Renal cortex interstitium (tissue), 11 donors: ENCODE measurements at regions not wholly inside any gene's neighbourhood (a gene's known extent, or its start where the extent isn't known, plus 50 kb on each side); places are given as distances from the start of the nearest gene placed in this dataset.
"Not testable (repeated sequence)": the region's sequence is repeated elsewhere in the genome, so short reads cannot be mapped to it uniquely, and the experiment has no call there.

Source experiments
- DNase-seq, 11 donors: peaks; one replicate each; pipeline ENCODE4 v3.0.0-alpha.2; 2013; ENCODE audit warnings: low read depth in 9 of 11, low spot score in 4 of 11; ENCODE audit errors: extremely low read depth in 1 of 11

DNA sequence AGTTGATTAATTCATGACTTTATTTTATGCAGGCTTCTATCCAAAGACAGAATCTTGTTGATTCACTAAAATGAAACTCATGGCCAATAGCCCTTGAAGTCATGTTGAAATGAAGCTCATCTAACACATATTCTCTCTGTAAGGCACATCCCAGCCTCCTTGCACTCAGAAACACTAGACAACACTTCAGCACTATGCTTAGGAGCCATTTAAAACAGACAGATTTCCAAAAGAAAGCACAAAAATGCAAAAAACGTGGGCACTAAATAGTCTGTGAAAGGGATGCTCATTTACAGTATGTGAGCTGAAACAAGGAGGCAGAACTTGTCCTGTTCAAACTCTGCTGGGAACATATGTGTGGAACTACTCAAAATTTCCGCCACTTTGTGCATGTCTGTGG is 124.4 kb downstream of the MYCN start:
- DNase-seq, result no peak

DNA sequence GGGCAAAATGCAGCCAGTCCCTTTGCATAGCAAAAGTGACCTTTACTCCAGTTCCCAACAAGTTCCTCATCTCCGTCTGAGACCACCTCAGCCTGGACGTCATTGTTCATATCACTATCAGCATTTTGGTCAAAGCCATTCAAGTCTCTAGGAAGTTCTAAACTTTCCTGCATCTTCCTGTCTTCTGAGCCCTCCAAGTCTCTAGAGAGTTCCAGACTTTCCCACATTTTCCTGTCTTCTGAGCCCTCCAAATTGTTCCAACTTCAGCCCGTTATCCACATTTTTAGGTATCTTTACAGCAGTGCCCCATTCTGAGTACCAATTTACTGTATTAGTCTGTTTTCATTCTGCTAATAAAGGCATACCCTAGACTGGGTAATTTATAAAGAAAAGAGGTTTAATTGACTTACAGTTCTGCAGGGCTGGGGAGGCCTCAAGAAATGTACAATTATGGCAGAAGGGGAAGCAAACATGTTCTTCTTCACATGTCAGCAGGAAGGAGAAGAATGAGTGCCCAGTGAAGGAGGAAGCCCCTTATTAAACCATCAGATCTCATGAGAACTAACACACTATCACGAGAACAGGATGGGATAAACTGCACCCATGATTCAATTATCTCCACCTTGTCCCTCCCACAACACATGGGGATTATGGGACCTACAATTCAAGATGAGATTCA is 123.7 kb downstream of the MYCN start:
- DNase-seq, result no peak

DNA sequence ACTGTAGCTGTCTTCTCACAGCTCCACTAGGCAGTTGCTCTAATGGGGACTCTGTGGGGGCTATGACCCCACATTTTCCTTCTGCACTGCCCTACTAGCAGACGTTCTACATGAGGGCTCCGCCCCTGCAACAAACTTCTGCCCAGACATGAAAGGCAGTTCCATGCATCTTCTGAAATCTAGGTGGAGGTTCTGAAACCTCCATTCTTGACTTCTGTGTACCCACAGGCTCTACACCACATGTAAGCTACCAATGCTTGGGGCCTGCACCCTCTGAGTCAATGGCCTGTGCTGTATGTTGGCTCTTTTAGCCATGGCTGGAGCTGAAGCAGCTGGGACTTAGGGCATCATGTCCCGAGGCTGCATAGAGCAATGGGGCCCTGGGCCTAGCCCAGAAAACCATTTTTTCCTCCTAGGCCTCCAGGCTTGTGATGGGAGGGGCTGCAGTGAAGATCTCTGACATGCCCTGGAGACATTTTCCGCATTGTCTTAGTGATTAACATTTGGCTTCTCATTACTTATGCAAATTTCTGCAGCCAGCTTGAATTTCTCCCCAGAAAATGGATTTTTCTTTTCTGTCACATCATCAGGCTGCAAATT is 123.0 kb downstream of the MYCN start:
- DNase-seq, result no peak

DNA sequence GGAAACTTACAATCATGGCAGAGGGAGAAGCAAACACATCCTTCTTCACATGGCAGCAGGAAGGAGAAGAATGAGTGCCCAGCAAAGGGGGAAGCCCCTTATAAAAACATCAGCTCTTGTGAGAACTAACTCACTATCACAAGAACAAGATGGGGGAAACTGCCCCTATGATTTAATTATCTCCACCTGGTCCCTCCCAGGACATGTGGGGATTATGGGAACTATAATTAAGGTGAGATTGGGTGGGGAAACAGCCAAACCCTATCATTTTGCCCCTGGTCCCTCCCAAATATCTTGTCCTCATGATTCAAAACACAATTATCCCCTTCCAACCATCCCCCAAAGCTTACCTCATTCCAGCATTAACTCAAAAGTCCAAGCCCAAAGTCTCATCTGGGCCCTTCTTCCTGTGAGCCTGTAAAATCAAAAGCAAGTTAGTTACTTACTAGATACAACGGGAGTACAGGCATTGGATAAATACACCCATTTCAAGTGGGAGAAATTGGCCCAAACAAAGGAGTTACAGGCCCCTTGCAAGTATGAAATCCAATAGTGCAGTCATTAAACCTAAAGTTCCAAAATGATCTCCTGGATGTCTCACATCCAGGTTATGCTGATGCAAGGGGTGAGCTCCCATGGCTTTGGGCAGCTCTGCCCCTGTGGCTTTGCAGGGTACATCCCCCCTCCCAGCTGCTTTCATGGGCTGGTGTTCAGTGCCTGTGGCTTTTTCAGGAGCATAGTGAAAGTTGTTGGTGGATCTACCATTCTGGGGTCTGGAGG is 122.3 kb downstream of the MYCN start:
- no peak for DNase-seq

DNA sequence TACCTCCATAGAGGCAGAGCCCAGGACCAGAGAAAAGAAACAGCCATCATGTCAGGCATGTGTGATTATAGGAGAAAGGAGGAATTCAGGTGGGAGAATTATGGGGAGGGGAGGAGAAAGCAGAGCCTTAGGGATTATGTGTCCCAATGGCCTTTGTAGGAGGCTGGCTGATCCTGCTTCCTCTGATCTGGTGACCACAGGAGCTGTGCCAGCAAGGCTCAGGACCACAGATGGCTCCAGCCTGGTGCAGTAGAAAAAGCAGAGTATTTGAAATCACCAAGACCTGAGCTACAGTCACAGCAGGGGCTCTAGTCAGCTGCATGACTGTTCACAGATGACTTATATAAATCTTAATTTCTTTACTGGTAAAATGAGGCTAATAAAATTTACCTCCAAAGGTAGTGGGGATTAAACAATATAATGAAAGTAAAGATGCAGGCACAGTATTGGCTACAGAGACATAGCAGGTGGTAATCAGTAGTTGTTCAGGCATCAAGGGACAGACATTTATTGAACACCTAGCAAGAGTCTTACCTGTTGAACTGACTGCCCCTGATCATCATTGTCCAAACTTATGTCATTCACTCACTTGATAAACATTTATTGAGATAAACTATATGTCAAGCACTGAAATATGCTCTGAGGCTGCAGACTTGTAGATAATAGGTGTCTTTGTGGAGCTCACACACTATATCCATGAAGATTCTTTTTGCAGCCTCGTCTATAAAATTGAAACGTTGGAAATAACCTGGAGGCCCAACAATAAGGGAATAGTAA is 121.3 kb downstream of the MYCN start:
- no peak for DNase-seq

DNA sequence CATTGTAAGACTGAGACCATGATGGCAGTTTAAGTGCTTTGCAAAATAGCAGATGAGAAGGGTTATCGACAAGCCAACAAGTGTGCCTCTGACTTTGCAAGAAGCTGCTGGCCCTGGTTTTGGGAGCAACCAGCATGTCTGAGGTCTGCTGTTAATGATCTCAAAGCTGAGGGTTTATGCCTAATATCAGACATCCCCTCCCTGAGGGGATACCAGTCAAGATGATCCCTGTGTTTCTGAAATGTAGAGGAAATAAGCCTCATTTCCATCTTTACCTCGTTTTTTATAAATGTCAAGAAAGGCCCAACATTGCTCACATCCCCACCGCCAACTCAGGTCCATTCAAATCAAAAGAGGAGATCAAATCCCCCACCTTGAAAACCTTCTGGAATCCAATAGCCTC is 120.6 kb downstream of the MYCN start:
- DNase-seq, result no peak

DNA sequence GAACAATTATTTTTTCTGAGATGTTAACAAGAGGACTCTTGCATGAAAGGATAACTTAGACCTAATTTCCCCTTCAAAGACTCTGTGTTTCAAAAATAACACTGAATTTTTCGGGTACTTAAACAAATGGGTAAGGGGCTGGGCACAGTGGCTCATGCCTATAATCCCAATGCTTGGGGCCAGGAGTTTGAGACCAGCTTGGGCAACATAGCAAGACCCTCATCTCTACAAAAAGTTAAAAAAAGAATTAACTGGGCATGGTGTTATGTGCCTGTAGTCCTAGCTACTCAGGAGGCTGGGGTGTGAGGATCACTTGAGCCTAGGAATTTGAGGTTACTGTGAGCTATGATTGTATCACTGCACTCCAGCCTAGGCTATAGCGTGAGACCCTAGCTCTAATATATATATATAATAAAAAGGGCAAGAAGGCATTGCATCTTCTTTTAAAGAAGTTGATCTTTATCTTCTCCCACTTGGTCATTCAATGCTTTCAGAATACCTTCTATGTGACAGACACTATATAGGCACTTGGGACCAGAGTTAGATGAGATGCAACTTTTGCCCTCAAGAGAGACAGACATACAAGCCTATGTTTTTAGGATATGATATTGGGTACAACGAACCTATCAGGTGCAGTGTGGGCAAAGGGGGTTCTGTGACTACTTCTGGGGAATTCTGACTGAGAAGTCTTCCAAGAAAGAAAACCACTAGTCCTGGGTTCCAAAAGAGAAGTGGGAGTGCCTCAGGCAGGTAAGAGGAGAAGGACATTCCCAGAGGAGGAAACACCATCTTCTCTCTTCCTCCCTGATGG is 120.0 kb downstream of the MYCN start:
- DNase-seq, result no peak

DNA sequence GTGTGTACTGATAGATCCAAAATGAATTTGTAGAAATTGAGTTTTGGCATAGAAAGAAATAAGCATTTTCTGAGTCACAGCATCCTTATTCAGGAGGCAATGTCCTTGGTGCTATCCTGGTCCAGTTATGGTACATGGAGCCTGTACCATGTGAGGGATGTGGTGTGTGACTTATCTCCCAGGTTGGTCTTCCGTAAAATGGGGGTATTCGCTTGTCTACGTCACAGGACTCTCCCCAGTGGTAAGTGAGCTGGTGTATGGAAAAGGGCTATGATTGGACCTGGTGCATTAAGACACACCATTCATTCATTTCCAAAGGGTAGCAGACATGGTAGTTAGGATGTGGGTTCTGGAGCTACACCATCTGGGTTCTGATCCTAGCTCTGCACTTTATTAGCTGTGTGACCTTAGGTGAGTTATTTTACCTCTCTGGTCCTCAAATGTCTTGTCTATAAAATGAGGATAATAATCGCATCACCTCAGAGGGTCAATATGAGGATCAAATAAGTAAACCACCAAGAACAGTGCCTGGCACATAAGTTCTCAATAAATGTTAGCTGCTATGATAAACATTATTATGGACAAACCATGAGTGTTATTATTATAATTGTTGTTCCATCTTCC is 119.2 kb downstream of the MYCN start:
- no peak for DNase-seq

DNA sequence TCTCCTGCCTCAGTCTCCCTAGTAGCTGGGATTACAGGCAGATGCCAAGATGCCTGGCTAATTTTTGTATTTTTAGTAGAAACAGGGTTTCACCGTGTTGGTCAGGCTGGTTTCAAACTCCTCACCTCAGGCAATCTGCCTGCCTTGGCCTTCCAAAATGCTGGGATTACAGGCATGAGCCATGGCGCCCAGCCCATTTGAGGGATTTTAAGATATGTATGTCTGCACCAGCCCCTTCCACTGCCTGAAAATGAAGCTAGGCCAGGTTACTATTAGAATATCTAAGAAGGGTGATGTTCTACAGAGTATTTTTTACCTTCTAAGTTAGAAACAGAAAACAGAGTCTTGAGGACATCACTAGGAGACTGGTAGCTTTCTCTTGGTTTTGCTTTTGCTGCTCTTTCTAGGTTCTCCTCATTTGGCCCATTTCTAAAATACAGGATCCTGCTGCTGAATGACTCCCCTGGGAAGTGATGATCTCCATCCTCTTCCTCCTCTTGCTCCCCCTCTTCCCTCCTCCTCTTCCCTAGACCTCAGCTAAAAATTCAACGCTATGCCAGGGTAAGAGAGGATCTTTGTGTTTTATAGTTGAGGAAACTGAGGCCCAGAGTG is 118.5 kb downstream of the MYCN start:
- no peak for DNase-seq

DNA sequence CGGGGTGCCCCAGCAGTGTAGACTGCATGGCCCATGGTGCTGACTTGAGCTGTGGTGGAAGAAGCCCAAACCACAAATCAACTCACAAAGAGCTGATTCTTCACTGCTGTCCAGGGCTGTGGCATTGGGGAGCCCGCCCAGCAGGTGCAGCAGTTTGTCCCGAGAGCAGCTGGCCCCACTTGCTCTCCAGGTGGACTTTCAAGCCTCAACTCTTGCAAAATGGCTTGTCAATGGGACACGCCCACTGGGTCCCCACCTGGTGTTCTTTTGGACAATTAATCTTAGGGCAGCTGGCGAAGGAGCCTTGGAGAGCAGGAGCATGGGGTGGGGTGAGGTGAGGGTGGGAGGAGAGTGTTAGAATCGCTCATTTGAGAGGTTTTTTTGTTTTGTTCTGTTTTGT is 117.9 kb downstream of the MYCN start:
- DNase-seq, result no peak

DNA sequence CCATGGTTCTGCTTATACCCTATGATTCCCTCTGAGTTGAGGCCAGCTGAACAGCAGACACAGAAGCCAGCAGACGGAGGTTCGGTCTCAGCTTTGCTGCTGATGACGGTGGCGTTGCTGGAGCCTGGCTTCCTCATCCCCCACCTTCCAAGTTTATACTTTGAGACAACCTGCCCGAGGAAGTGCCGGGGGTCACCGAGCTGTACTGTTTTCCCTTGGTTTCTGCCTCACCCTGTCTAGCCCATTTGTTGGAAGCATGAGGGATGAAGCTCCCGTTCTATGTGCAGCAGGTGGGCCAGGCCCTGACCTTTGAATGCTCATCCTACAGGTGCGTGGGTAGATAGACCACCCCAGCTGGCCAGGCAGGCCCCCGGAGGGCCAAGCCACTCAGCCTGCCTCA is 117.3 kb downstream of the MYCN start:
- DNase-seq, result no peak

DNA sequence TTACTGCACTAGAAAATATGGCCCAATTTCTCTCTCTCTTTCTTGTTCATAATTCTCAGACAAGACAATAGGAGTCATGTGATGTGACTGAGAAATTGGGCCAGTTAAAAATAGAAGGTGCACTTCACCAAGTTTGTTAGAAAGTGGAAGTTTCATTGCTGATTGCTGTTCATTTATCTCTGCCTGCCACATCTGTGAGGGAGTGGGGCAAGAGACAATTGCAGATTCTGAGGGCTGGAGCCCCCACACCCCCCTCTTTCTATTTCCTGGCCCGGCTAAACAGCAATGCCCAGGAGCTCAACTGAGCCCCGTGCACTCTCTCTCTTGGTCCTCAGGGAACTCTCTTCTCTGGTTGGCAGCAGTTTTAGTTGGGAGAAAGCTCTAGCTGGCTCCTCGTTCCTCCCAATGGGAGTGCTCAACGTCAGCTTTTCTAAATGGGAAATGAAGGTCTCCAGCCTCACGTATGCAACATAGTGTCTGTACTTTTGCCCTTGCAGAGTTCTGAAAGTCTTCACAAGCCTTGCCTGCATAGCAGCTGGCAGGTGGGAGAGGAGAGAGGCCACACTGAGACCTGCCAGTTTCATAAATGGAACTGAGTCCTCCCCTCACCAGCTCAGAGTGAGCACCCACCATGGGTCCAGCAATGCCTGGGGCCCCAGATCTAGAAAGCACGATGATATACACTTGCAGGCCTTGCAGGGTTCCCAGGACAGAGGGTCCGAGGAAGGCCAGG is 115.7 kb downstream of the MYCN start:
- no peak for DNase-seq

DNA sequence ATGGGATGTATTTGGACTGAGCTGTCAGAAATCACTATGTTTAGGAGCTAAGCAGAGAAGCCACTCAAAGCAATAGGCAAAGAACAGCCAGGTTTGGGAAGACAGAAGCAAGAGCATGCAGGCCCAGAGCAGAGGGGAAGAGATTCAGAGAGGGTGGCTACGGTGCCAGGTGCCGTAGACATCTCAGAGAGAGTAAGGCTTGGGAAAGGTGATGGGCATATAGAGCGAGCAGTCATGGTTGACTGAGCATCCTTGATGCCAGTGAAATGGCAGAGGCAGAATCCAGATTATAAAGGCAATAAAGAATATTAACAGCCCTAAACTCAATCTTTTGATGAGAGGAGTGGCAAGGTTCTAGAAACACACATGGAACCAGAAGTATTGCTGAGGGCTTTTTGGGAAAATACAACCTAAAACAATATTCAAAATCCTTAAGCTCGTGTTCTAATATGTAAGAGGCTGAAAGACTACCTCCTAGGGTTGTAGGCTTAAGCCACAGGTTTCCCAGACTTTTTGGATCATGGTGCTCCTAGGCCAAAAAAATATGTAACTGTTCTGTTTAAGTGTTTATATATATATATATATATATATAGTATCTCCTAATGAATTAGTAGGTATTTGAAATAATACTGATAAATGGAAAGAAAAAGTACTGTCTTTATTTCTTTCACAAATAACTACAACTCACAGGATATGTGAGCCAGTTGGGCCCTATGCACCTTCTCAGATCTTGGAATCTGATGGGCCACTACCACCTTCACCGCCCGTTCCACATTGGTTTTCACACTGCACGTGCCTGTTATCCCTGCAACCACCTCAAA is 113.3 kb downstream of the MYCN start:
- DNase-seq, result no peak

DNA sequence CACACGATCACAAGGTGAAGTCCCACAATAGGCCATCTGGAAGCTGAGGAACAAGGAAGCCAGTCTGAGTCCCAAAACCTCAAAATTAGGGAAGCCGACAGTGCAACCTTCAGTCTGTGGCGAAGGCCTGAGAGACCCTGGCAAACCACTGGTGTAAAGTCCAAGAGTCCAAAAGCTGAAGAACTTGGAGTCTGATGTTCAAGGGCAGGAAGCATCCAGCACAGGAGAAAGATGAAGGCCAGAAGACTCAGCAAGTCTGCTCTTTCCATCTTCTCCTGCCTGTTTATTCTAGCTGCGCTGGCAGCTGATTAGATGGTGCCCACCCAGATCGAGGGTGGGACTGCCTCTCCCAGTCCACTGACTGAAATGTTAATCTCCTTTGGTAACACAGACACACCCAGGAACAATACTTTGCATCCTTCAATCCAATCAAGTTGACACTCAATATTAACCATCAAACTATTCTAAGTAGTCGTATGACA is 112.3 kb downstream of the MYCN start:
- not testable (repeated sequence) for DNase-seq

DNA sequence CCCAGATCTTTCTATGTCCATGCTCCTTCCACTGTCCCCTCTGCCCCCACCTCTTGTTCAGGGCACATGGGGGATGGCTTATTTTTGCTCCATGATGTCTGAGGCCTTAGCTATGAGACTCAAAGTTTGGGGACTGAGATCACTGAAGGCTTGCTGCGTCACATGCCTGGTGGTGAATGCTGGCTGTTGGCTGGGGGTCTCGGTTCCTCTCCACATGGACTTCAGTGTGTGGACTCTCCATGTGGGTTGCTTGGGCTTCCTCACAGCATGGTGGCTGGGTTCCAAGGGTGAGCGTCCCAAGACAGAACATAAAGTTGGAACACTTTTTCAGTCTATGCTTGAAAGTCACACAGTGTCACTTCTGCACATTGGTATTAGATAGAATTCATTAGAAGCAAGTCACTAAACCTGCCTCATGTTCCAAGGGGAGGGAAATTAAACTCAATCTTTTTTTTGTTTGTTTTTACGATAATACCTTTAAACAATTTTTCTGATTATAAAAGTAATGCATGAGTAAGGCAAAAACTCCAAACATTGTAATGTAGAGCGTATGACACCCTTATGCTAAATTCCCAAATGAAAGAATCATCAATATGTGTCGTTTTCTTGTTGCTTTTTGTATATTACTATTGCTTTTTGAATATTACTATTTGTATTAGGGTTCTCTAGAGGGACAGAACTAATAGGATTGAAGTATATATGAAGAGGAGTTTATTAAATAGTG is 111.7 kb downstream of the MYCN start:
- DNase-seq, result no peak

DNA sequence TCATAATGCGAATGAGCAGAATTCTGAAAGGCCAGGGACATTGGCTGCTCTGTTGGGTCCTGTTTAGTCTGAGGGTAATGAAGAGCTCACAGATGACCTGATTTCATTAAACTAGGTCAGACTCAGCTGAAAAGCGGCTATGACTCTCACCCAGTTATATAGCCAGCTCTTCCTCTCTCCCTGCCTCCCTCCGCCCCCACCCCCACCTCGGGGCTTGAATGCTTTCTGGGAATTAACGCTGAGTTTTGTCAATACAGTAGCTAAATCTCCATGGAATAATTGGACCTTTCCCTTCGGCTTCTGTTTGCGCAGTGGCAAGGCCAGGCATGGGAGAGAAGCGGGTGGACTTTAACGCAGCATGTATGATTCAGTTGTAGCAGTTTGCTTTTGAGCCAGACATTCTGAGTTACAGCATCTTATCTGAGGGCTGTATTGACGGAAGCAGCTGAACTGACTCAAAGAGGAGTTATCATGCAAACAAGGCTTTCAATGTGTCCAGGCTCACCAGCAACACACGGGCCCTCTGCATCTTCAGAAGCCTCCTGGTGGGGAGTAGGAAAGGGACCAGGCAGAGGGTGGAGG is 110.6 kb downstream of the MYCN start:
- no peak for DNase-seq
